ENCODE measurements at regions not wholly inside any gene's neighbourhood (a gene's known extent, or its start where the extent isn't known, plus 50 kb on each side); places are given as distances from the start of the nearest gene placed in this dataset.
"Not testable (repeated sequence)": the region's sequence is repeated elsewhere in the genome, so short reads cannot be mapped to it uniquely, and the experiment has no call there.

DNA sequence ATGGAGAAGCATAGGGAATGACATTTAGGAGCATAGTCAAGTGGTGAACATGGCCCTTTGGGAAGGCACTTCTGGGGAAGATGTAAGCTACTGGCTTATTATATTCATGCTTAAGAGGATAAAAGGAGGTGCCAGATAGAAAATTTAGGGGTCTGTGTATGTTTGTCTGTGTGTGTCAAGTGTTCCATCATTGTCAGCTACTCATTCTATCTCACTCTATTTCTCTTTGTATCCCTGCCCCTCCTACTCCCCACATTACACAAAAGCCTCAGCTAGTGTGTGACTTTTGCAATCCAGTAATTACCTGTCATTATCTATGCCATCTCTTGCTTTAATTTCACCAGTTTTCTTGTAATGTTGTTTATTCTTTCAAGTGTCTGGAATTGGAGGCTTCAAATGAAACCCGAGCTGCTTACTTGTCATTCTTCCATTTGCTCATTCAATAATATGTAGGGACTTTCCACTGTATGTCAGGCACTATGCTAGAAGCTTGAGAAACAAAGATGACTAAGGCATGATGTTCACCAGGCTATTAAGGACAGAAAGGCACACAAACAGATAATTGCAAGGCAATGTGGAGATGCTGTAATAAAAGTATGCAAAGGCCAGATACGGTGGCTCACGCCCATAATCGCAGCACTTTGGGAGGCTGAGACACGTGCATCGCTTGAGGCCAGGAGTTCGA lies 229.8 kb upstream of the TEX13C start:
- peak in 2 of 3 experiments; percentile 60 to 85 for DNase-seq

DNA sequence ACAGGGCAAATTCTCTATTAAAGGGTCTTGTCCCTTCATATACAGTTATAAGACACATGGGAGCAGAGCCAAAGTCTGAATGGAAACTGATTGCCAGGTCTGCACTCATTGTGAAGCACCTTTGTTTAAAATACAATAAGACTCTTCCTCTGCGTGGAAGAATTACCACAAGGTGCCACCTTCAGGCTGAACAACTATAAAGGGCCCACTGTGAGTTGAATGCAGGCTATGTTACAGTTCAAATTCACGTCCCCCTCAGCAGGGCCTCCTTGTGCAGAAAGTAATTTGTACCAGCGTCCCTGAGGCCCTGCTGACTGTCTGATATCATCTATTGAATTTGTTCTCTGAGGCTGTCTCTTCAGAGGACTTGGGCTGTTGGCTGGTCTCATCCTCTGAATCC lies 225.8 kb upstream of the TEX13C start:
- DNase-seq, result peak in 2 of 3 experiments; percentile 5 to 20

DNA sequence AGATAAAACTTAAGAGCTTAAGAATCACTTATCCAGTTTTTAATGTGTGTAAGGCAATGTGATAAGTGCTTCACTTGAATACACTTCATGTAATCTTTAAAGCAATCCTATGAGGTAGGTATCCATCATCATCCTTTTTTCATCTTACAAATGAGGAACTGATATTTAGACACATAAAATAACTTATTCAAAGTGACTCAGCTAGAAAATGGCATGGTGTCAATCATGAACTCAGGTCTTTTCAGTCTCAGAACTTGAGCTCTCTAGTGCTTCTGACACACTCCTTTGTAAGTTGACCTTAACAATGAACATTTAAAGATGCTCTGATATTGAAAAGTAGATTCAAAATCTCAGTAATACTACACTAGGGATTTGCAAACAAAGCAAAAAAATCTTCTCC lies 224.8 kb upstream of the TEX13C start:
- DNase-seq, result no peak

DNA sequence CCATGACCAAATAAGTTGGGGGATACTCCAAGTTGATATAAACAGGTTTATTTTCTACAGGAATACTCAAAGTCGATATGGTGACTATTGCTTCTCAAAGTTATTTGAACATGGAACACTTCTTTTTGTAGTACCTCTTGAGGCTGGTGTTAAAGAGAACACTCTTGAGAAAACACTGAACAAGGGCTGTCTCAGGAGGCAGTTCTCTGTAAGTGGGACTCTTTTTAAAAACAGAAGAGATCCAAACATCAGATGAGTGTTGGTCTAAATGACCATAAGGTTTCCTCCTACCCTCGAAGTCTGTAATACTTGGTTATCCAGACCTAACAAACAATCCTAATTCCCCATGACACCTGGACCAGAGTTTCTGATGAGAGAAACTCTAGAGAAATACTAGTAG lies 223.2 kb upstream of the TEX13C start:
- DNase-seq, result no peak

DNA sequence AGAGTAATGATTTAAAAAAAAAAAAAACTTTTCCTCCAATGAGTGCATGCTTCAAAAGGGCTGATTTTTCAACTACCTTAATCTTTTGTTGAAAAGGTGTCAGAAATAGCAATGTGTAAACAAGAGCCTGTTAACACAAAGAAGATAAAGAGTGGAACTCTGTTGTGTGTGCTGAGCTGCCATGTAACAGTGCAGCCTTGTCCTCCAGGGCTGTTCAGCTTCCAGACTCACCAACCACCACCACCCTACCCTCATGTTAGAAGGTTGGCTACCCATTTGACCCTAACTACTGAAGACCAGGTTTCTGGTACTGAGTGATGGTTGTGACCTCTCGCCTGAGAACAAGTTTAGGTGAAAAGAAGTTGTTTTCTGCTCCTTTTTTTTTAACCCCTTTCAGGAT lies 222.8 kb upstream of the TEX13C start:
- DNase-seq, result no peak

DNA sequence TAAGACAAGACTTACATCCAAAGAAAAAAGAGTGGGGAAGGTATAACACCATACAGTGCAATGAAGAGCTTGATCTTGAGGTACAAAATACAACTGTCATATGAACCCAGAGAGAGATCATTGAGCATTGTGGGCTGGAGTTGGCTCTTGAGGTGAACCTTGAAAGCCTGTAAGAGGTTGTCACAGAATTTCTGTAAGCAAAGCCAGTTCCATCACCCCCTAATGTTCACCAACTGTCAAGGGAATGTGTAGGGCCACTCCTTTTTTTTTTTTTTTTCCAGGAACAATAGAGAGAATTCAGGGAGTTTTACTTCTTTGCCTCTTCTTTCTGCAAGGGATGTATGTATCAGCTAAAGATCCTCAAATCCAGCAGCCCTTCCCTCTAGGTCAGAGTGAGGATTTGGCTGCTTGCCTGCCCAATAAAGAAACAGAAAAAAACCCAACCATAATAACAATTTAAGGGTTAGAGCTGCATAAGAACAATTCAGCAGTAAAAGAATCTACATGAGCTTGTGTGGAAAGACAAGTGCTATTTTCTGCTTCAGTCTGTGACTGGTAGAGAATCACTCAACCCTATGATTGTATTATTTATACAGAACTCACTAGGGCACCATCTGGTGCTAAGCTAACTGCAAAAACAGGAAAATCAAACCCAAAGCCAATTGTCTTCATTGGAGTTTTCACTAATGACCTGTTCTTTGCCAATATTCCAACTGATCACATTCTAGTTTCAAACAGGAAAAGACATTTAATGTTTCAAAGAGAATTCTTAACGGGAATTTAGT lies 217.5 kb upstream of the TEX13C start:
- no peak for DNase-seq

DNA sequence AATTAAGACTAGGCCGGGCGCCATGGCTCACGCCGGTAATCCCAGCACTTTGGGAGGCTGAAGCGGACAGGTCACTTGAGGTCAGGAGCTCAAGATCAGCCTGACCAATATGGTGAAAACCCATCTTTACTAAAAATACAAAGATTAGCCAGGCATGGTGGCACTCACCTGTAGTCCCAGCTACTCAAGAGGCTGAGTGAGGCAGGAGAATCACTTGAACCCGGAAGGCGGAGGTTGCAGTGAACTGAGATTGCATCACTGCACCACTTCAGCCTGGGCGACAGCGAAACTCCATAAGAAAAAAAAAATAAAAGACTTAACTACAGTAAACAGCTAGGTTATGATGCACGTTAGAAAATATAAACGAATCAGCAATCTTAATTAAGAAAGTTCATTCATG lies 216.0 kb upstream of the TEX13C start:
- no peak for DNase-seq

DNA sequence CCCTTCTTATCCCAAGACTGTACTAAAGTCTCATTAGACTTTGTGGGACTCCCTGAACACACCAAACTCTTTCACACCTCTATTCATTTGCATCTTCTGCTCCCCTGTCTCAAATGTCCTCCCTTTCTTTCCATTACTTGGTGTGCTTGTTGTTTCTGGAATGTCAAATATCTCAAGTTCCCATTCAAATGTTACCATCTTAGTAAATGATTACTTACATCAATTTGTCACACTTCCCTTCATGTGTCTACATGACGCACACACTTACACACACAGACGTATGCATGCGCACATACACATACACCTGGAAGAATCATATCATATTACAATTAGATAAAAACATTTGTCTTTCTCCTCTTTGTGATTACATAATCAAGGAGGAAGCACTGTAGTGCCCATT lies 210.8 kb upstream of the TEX13C start:
- DNase-seq, result no peak

DNA sequence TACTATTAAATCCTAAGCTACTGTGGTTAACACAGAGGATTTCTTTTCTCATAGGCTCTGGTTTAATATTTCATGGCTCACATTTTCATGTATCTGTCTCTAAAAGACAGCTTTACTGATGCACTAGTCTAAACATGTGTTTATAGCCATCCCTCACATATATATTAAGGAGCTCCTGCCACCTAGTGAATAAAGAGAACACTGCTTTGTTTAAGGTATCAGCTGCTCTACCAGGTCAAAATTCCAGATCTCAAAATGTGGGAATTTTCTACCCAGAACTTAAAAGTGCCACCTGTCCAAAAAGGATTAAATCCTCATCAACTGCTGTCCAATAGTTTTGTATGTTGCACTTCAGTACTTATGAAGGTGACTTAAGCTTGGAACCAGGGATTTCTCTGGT lies 188.5 kb upstream of the TEX13C start:
- peak in 2 of 3 experiments; percentile 7 to 47 for DNase-seq

DNA sequence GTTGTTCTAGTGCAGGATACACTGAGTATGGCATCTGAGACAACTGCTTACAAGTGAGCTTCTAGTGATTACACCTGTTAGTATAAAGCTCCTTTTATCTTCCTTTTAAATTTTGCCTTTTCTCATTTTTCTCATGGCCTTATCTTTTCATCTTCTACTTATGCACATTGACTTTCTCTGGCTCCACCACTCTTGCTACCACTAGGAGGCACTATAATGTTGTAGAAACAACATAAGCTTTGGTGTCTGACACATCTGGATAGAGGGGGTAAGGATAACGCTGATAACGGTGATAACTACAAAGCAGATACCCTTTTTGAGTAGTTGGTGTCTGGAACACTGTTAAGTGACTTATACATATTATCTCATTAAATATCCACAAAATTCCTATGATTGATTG lies 187.4 kb upstream of the TEX13C start:
- DNase-seq, result peak in 1 of 3 experiments; percentile 30

DNA sequence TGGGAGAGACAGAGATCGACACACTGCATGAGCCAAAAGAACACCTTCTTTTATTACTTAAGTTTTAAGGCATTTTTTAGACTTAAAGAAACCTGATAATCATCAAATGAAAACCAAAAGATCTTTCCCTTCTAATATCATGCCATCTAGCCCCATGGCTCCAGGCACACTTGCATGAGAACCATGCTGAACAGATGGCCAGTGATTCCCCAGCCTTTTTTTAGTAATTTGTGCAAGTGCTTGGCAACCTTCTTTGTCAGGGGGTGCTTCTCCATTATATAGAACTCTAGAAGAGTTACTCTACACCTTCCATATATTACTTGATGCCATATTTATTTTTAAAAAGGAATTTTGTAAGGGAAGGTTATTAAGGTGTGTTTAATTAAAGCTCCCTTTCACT lies 182.2 kb upstream of the TEX13C start:
- no peak for DNase-seq

DNA sequence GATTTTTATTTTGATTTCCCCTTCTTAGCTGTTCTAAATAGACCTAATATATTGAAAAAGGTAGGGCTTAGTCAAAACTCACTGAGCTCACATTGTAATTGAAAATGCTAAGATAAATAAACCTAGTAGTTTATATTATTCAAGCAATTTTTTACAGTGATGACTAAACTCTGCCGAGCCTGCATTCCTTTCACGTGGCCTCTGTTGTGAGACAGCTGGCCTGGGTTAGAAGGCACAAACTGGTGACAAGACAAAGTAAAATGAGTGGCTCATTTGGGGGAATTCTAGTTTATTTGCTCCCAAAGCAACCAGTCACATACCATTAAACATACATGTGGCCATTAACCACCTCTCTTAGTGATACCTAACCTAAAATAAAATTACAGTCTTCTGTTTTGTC lies 169.4 kb upstream of the TEX13C start:
- no peak for DNase-seq

DNA sequence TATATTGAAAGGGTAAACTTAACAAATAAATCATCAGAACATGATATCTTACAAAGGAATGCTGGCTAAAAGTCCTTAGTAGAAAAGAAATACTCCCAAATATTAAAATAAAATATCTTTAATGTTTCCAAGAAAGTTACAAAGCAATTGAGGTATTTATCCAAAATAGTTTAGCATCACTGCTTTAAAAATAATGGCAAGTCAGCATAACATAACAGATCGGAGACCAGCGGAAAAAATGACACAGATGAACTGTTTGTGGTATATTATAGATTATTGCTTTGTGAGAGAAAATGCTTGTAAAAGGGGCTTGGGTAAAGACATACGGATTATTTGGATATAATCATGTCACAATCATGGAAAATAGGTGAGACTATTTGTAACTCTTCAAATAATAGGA lies 168.5 kb upstream of the TEX13C start:
- no peak for DNase-seq

DNA sequence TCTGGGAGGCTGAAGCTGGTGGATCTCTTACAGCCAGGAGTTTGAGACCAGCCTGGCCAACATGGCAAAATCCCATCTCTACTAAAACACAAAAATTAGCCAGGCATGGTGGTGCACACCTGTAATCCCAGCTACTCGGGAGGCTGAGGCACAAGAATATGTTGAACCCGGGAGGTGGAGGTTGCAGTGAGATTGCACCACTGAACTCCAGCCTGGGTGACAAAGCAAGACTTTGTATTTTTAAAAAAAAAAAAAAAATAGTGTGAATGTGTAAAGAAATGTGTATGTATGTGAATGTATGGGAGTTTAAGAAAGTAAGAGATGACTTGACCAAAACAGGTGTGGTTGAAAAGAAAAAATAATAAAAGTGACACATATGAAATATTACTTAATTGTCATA lies 167.7 kb upstream of the TEX13C start:
- DNase-seq, result no peak

DNA sequence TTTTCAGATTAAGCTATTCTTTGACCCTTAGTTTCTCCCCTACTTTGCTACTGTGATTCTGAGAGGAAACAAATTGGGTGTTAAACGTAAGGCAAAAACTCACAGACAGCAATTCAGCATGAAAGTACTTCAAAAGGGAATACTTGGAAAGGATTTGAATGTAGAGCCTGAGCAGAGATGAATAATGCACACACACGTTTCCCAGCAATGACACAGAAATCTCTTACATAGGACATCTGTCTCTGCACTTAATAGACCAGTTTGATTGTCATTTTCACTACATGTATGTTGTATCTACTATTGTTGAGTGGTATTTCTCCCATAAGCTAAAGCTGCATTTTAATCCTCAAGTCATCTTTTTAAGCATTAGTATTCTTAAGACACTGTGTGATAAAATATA lies 166.1 kb upstream of the TEX13C start:
- no peak for DNase-seq

DNA sequence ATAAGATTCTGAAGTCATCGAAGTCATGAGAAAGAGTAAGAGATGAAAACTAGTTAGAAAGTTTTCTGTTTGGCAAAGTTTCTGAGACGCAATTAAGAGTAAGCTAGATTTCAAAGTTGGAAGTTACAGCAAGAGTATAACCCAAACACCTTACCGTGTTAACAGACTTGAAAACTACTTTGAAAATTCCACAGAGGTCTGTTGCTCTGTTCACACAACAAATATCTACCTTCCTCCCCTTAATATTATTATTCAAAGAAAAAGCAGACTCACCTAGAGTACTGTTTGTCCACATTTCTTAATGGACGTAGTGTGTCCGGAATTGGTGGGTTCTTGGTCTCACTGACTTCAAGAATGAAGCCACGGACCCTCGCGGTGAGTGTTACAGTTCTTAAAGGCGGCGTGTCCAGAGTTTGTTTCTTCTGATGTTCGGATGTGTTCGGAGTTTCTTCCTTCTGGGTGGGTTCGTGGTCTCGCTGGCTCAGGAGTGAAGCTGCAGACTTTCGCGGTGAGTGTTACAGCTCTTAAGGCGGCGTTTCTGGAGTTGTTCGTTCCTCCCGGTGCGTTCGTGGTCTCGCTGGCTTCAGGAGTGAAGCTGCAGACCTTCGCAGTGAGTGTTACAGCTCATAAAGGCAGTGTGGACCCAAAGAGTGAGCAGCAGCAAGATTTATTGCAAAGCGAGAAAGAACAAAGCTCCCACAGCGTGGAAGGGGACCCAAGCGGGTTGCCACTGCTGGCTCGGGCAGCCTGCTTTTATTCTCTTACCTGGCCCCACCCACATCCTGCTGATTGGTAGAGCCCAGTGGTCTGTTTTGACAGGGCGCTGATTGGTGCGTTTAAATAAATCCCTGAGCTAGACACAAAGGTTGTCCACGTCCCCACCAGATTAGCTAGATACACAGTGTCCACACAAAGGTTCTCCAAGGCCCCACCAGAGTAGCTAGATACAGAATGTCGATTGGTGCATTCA lies 165.1 kb upstream of the TEX13C start:
- not testable (repeated sequence) for DNase-seq

DNA sequence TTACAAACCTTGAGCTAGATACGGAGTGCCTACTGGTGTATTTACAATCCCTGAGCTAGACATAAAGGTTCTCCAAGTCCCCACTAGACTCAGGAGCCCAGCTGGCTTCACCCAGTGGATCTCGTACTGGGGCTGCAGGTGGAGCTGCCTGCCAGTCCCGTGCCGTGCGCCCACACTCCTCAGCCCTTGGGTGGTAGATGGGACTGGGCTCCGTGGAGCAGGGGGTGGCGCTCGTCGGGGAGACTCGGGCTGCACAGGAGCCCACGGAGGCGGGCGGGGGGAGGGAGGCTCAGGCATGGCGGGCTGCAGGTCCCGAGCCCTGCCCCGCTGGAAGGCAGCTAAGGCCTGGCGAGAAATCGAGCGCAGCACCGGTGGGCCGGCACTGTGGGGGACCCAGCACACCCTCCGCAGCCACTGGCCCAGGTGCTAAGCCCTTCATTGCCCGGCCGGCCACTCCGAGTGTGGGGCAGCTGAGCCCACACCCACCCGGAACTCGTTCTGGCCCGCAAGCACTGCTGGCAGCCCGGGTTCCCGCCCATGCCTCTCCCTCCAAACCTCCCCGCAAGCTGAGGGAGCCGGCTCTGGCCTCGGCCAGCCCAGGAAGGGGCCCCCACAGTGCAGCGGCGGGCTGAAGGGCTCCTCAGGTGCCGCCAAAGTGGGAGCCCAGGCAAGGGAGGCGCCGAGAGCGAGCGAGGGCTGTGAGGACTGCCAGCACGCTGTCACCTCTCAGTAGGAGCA lies 164.2 kb upstream of the TEX13C start:
- DNase-seq, result not testable (repeated sequence)

DNA sequence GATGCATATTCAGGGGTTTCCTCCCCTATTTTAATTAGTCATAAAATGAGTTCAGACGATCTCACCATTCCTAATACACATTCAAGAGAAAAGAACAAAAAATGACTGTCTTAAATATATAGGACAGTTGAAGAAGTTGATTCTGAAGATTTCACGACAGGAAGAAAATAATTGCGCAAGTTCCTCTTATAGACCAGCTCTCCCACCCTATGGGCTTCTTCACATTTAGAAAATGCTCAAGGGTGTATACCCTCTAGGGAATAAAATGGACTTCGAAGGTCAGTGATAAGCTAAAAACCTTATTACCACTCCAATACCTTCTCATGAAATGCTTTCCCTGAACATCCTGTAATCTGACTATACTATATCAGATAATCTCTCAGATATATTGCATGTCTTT lies 149.2 kb upstream of the TEX13C start:
- no peak for DNase-seq

DNA sequence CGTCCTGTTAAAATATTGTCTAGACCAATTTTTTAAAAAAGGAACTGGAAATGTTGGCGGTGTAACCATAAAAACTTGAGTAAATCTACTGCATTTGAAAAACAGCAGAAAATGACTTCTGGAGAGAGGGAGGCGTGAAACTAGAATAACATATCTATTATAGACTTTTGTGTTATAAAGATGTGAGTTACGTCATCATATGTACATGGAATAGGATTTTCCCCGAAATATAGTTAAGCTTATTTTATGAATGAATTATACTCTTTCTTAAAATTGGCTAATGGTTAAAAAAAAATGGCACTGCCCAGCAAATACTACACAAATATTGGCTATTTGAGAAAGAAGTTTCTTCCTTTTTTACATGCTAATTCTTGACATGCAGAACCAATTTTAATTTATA lies 147.1 kb upstream of the TEX13C start:
- no peak for DNase-seq

DNA sequence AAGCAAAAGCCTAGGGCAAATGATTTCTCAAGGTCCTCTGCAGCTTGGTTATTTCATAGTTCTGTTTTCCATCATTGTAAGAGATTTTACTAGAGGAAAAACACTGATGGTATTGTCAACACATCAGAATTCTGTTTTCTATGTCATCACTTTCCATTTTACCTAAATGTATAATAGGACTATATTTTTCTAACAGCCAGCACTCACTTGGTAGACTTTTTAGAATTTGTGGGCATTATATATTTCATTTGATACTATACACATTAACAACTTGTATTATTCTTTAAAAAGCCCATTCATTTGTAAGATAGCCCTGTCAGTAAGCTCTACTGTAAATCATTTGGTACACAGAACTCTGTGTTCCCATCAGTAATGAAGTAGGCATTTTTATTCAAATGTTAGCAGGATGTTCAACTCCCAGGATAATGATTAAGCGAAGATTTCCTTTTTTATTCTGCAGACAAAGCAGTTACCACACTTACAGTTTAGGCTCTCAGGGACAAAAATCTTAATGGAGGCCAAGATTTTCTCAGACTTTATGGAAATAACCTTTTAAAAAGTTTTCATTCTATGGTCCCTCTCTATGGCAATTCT lies 143.6 kb upstream of the TEX13C start:
- no peak for DNase-seq

DNA sequence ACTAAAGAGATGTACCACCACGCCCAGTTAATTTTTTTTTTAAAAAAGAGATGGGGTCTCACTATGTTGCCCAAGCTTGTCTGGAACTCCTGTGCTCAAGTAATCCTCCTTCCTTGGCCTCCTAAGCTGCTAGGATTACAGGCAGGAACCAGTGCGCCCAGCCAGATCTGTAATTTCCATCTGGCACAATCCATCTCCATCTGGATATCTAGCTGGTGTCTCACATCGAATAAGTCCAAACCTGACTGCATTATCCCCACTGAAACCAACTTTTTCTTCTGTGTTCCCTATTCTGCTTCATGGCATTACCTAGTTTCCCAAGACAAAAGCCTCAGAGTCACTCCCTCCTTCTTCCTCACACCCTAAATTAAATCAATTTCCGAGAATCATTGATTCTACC lies 125.8 kb upstream of the TEX13C start:
- DNase-seq, result no peak

DNA sequence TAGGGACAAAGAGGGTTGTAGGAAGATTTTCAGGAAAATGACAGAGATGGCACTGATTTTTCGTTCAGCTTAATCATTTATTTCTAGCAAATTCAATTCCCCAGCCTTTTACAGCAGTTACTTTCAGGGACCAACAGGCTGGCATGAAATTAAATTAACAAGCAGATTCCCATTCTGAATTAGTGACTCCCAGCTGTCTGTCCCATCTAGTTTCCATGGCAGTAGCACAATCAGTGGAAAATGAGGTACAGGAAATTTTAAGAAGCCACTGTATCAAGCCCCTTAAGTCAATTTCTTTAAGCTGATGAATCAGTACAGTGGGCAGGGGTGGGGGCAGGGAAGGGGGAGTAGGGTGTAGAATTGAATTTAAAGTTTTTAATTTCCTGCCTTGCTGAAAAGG lies 121.1 kb upstream of the TEX13C start:
- no peak for DNase-seq
